Panc1 (cell line): ENCODE measurements at regions not wholly inside any gene's neighbourhood (a gene's known extent, or its start where the extent isn't known, plus 50 kb on each side); places are given as distances from the start of the nearest gene placed in this dataset.

Experiments used
- ATAC-seq: fragments of 200-7000 bp; cut with Tn5 transposase; 2 replicates; pipeline ENCODE4 v1.9.1; 2020; ENCODE audit warnings: mild to moderate bottlenecking, moderate library complexity
- BruUV-seq: library from RNA; stranded (reverse); fragments of 400-500 nt; replicated peaks from 2 replicates; lab custom pipeline; 2021; lab: Mats Ljungman, UMichigan
- CTCF ChIA-PET: fragments of 300-600 bp; sonication (Branson Sonifier 250); formaldehyde crosslinking; loops from one replicate; lab custom pipeline; 2022; ENCODE audit warnings: antibody characterized with exemption; lab: Charles Lee
- POLR2A ChIA-PET: fragments of 300-600 bp; sonication (Branson Sonifier 250); formaldehyde crosslinking; loops from one replicate; lab custom pipeline; 2022; ENCODE audit warnings: antibody characterized with exemption; lab: Charles Lee
- DNase-seq: peaks from one replicate; pipeline ENCODE4 v3.0.0-alpha.2; 2010; ENCODE audit warnings: low read depth, low spot score
- H3K27ac ChIP-seq: 2 replicates; pipeline ENCODE4 v1.5.1; 2011; ENCODE audit warnings: mild to moderate bottlenecking, low read length, inconsistent platforms
- H3K27me3 ChIP-seq: fragments of 200-500 bp; sonication (Bioruptor generic); 2 replicates; pipeline ENCODE4 v1.6.0; 2014; ENCODE audit warnings: low read length, inconsistent platforms; ENCODE audit not compliant: control insufficient read depth, insufficient read depth
- H3K36me3 ChIP-seq: fragments of 200-500 bp; sonication (Bioruptor generic); 2 replicates; pipeline ENCODE4 v1.5.1; 2014; ENCODE audit warnings: inconsistent platforms, mild to moderate bottlenecking, low read length, moderate library complexity; ENCODE audit not compliant: control insufficient read depth, insufficient read depth
- H3K4me1 ChIP-seq: 2 replicates; pipeline ENCODE4 v1.5.1; 2011; ENCODE audit warnings: inconsistent platforms, mild to moderate bottlenecking, low read length, moderate library complexity; ENCODE audit not compliant: control insufficient read depth, insufficient read depth
- H3K4me3 ChIP-seq, 2 experiments: 2 replicates each; pipeline ENCODE4 v1.5.1; 2011 to 2012; ENCODE audit warnings: low read depth in 2 of 2, low read length in 2 of 2, mild to moderate bottlenecking in 2 of 2, inconsistent platforms in 1 of 2, moderate library complexity in 1 of 2
- H3K9me3 ChIP-seq: fragments of 200-500 bp; sonication (Bioruptor generic); 2 replicates; pipeline ENCODE4 v1.5.1; 2014; ENCODE audit warnings: low read depth, mild to moderate bottlenecking, inconsistent platforms, low read length, moderate library complexity; ENCODE audit not compliant: control insufficient read depth, insufficient read depth
- CTCF ChIP-seq: fragments of 450-650 bp; IDR thresholded peaks from 2 replicates; pipeline ENCODE4 v1.5.1; 2017; ENCODE audit warnings: mild to moderate bottlenecking
- POLR2AphosphoS5 ChIP-seq: IDR thresholded peaks from 2 replicates; pipeline ENCODE4 v1.6.1; 2012; ENCODE audit warnings: mild to moderate bottlenecking, low read depth, low read length, moderate library complexity
- REST ChIP-seq, 2 experiments: IDR thresholded peaks; 2 replicates each; pipeline ENCODE4 v1.6.1; 2011 to 2012; ENCODE audit warnings: low read depth in 2 of 2, control low read depth in 1 of 2, low read length in 1 of 2, mild to moderate bottlenecking in 1 of 2, moderate library complexity in 1 of 2; ENCODE audit not compliant: insufficient read depth in 1 of 2
- SIN3A ChIP-seq: IDR thresholded peaks from 2 replicates; pipeline ENCODE4 v1.6.1; 2012; ENCODE audit warnings: low read depth, mild to moderate bottlenecking, low read length, moderate library complexity, borderline replicate concordance; ENCODE audit not compliant: insufficient read depth
- TCF7L2 ChIP-seq: IDR thresholded peaks from 2 replicates; pipeline ENCODE4 v1.6.1; 2011; ENCODE audit warnings: mild to moderate bottlenecking, low read depth, low read length, inconsistent platforms
- in situ Hi-C: cut with HindIII; loops from 2 replicates; pipeline ENCODE4 v1.10.0; 2016; ENCODE audit warnings: low sequenced_read_pairs, low pct_unique_long_range_greater_than_20kb
- intact Hi-C: fragments of 100-400 bp; cut with micrococcal nuclease; formaldehyde crosslinking; loops from one replicate; pipeline ENCODE4 v1.10.0; 2022; ENCODE audit not compliant: unreplicated experiment

- no peak overlapping the region for H3K4me3 ChIP-seq
- ChIA-PET POLR2A (no interaction called here), CTCF (no interaction called here)
- DNase-seq (no peak), ATAC-seq (no peak)
- no peaks in the 10 kb centered on the region for H3K9me3 ChIP-seq
- H3K27ac ChIP-seq, result no peak overlapping the region
- no peaks in the 10 kb centered on the region for H3K4me1 ChIP-seq
- H3K36me3 ChIP-seq, result no peaks in the 10 kb centered on the region
- H3K27me3 ChIP-seq, result no peaks in the 10 kb centered on the region
- in situ Hi-C loops (no loop called here), intact Hi-C loops (no loop called here)
- BruUV-seq, result no TSS peak
- no peak for TF ChIP-seq SIN3A
- TF ChIP-seq TCF7L2, result no peak
- no peak for TF ChIP-seq REST (IDR thresholded peaks at IDR 0.05; ENCODE audit: insufficient read depth in 1 of 2, low read depth in 2 of 2, low read length in 1 of 2)
- TF ChIP-seq CTCF, result no peak
- TF ChIP-seq POLR2AphosphoS5, result no peak
Measured at GRCh38 chr4:104907074-104907649, 239.5 kb upstream of the TET2 start.

GRCh38 chr4:104907991-104908390 lies 238.7 kb upstream of the TET2 start:
- no peaks in the 10 kb centered on the region for H3K27me3 ChIP-seq
- CTCF ChIA-PET, result no interaction called here
- no peak overlapping the region for H3K4me3 ChIP-seq
- H3K27ac ChIP-seq, result no peak overlapping the region
- H3K4me1 ChIP-seq, result no peaks in the 10 kb centered on the region
- no peaks in the 10 kb centered on the region for H3K9me3 ChIP-seq
- DNase-seq (no peak), ATAC-seq (no peak)
- intact Hi-C loops, result no loop called here
- in situ Hi-C loops, result no loop called here
- no TSS peak for BruUV-seq
- no peaks in the 10 kb centered on the region for H3K36me3 ChIP-seq
- TF ChIP-seq TCF7L2 (no peak), SIN3A (no peak), POLR2AphosphoS5 (no peak), CTCF (no peak), REST (IDR thresholded peaks at IDR 0.05; ENCODE audit: insufficient read depth in 1 of 2, low read depth in 2 of 2, low read length in 1 of 2) (no peak)
- POLR2A ChIA-PET, result no interaction called here
